DND-41 (cell line): ENCODE measurements at regions not wholly inside any gene's neighbourhood (a gene's known extent, or its start where the extent isn't known, plus 50 kb on each side); places are given as distances from the start of the nearest gene placed in this dataset.

Source experiments
- ATAC-seq: fragments of 200-7000 bp; cut with Tn5 transposase; 3 replicates; pipeline ENCODE4 v1.9.1; 2021; ENCODE audit warnings: low read depth; ENCODE audit not compliant: insufficient read depth
- DNase-seq: peaks from one replicate; pipeline ENCODE4 v3.0.0-alpha.2; 2020
- H2AFZ ChIP-seq: 2 replicates; pipeline ENCODE4 v1.6.0; 2012; ENCODE audit warnings: low read depth, low read length
- H3K27ac ChIP-seq: 2 replicates; pipeline ENCODE4 v1.5.1; 2012; ENCODE audit warnings: low read length, inconsistent platforms
- H3K27me3 ChIP-seq: fragments of 200-600 bp; sonication (generic); 2 replicates; pipeline ENCODE4 v1.6.0; 2012; ENCODE audit warnings: low read length, mild to moderate bottlenecking, inconsistent platforms; ENCODE audit not compliant: insufficient read depth, poor library complexity
- H3K36me3 ChIP-seq: 2 replicates; pipeline ENCODE4 v1.5.1; 2012; ENCODE audit warnings: low read length, inconsistent platforms; ENCODE audit not compliant: insufficient read depth
- H3K4me1 ChIP-seq: 2 replicates; pipeline ENCODE4 v1.5.1; 2012; ENCODE audit warnings: mild to moderate bottlenecking, low read length; ENCODE audit not compliant: insufficient read depth
- H3K4me2 ChIP-seq: 2 replicates; pipeline ENCODE4 v1.6.0; 2012; ENCODE audit warnings: mild to moderate bottlenecking, moderate library complexity, low read length, inconsistent platforms; ENCODE audit not compliant: insufficient read depth
- H3K4me3 ChIP-seq, 2 experiments: fragments of 200-600 bp in 1 of 2; shearing (Covaris generic) in 1 of 2; 2 replicates each; pipeline ENCODE4 v1.5.1; 2012 to 2016; ENCODE audit warnings: inconsistent platforms in 2 of 2, low read length in 2 of 2, mild to moderate bottlenecking in 2 of 2, low read depth in 1 of 2, moderate library complexity in 1 of 2
- H3K79me2 ChIP-seq: 2 replicates; pipeline ENCODE4 v1.6.0; 2012; ENCODE audit warnings: low read length, inconsistent platforms; ENCODE audit not compliant: insufficient read depth
- H3K9ac ChIP-seq: 2 replicates; pipeline ENCODE4 v1.6.0; 2012; ENCODE audit warnings: low read depth, mild to moderate bottlenecking, inconsistent platforms, low read length, moderate library complexity
- H3K9me3 ChIP-seq: 2 replicates; pipeline ENCODE4 v1.5.1; 2012; ENCODE audit warnings: low read length, moderate library complexity, mild to moderate bottlenecking, inconsistent platforms; ENCODE audit not compliant: insufficient read depth, severe bottlenecking
- H4K20me1 ChIP-seq: 2 replicates; pipeline ENCODE4 v1.6.0; 2012; ENCODE audit warnings: low read length; ENCODE audit not compliant: insufficient read depth
- CTCF ChIP-seq: IDR thresholded peaks from 2 replicates; pipeline ENCODE4 v1.5.1; 2012; ENCODE audit warnings: borderline replicate concordance, low read length, moderate library complexity, mild to moderate bottlenecking; ENCODE audit not compliant: poor library complexity, severe bottlenecking; ENCODE audit errors: extremely low read depth
- EZH2 ChIP-seq: IDR thresholded peaks from 3 replicates; pipeline ENCODE4 v1.6.1; 2012; ENCODE audit warnings: borderline replicate concordance, low read depth, mild to moderate bottlenecking, moderate library complexity, low read length, inconsistent platforms; ENCODE audit not compliant: severe bottlenecking

- TF ChIP-seq EZH2 (no peak), CTCF (no peak)
- Histone ChIP-seq H4K20me1 (no peaks in the 10 kb centered on the region), H3K9ac (no peak overlapping the region), H3K27me3 (no peaks in the 10 kb centered on the region), H3K4me1 (no peaks in the 10 kb centered on the region), H3K36me3 (no peaks in the 10 kb centered on the region), H3K79me2 (no peaks in the 10 kb centered on the region), H3K4me3 (no peak overlapping the region), H3K27ac (no peak overlapping the region), H3K4me2 (no peak overlapping the region), H2AFZ (no peak overlapping the region), H3K9me3 (peaks cover 3% of the 10 kb centered on the region)
- DNase-seq (no peak), ATAC-seq (no peak)
Measured at GRCh38 chr4:134695433-134695832, 493.8 kb upstream of the PABPC4L start.

DNA sequence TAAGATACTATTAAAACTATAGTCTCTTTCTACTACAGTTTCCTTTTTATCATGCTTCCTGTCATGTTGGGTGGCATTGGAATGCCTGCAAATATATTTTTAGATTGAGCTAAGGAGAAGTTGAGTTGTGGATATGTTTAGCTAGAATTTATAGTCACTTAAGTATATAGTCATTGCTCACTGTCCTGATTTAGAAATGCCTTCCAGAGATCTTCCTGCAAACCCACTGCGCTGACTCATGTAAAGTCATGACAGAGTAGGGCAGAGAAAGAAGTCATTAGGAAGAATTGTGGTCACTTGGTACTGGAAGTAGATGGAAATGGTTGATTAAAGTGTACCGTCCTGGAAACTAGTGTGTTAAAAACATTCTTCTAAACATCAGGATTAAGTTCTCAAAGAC lies 490.3 kb upstream of the PABPC4L start:
- Histone ChIP-seq H3K36me3 (no peaks in the 10 kb centered on the region), H3K79me2 (no peaks in the 10 kb centered on the region), H3K4me2 (no peak overlapping the region), H2AFZ (no peak overlapping the region), H3K27ac (no peak overlapping the region), H3K27me3 (no peaks in the 10 kb centered on the region), H3K9me3 (no peaks in the 10 kb centered on the region), H3K4me1 (no peaks in the 10 kb centered on the region), H3K9ac (no peak overlapping the region), H4K20me1 (no peaks in the 10 kb centered on the region), H3K4me3 (no peak overlapping the region)
- ATAC-seq (no peak), DNase-seq (no peak)
- no peak for TF ChIP-seq CTCF
- TF ChIP-seq EZH2 = no peak

GRCh38 chr4:134687646-134688628 lies 486.3 kb upstream of the PABPC4L start:
- TF ChIP-seq EZH2 (no peak), CTCF (no peak)
- Histone ChIP-seq H3K27ac (no peak overlapping the region), H2AFZ (0 out of 2 replicates have a peak overlapping the region, but pooled peaks have one; percentile 2), H3K9me3 (no peaks in the 10 kb centered on the region), H4K20me1 (no peaks in the 10 kb centered on the region), H3K9ac (no peak overlapping the region), H3K36me3 (no peaks in the 10 kb centered on the region), H3K27me3 (no peaks in the 10 kb centered on the region), H3K4me1 (no peaks in the 10 kb centered on the region), H3K4me3 (no peak overlapping the region), H3K4me2 (no peak overlapping the region), H3K79me2 (no peaks in the 10 kb centered on the region)
- DNase-seq (no peak), ATAC-seq (peak; percentile 40; the same call in 2 of the 3 replicates)
